CD14-positive monocyte (primary cell): ENCODE measurements at regions not wholly inside any gene's neighbourhood (a gene's known extent, or its start where the extent isn't known, plus 50 kb on each side); places are given as distances from the start of the nearest gene placed in this dataset.

Experiments used
- DNase-seq, 3 donors: peaks; one replicate each; pipeline ENCODE4 v3.0.0-alpha.2; 2011 to 2022
- H2AFZ ChIP-seq: 2 replicates; pipeline ENCODE4 v1.6.0; 2012; ENCODE audit warnings: mild to moderate bottlenecking, low read depth, low read length, inconsistent platforms; ENCODE audit not compliant: insufficient read depth, poor library complexity, severe bottlenecking
- H3K27ac ChIP-seq, 2 donors: 1 replicate in 1 of 2; 2 replicates in 1 of 2; pipeline ENCODE4 v1.5.1; 2012 to 2013; ENCODE audit warnings: low read length in 2 of 2, control low read depth in 1 of 2, inconsistent platforms in 1 of 2, low read depth in 1 of 2, mild to moderate bottlenecking in 1 of 2
- H3K27me3 ChIP-seq, 2 donors: one replicate each; pipeline versions ENCODE4 v1.6.0 to v1.6.1; 2011 to 2013; ENCODE audit warnings: low read length in 2 of 2; ENCODE audit not compliant: control insufficient read depth in 2 of 2, insufficient read depth in 2 of 2
- H3K36me3 ChIP-seq, 2 donors: replicated peaks in 1 of 2; 1 replicate in 1 of 2; 2 replicates in 1 of 2; pipeline versions ENCODE4 v1.5.1 to v1.6.1; 2012 to 2013; ENCODE audit warnings: low read length in 2 of 2, control low read depth in 1 of 2, inconsistent platforms in 1 of 2, mild to moderate bottlenecking in 1 of 2; ENCODE audit not compliant: insufficient read depth in 2 of 2, control insufficient read depth in 1 of 2
- H3K4me1 ChIP-seq, 2 donors: 1 replicate in 1 of 2; 2 replicates in 1 of 2; pipeline versions ENCODE4 v1.5.1 to v1.6.1; 2012 to 2013; ENCODE audit warnings: low read length in 2 of 2, control low read depth in 1 of 2, inconsistent platforms in 1 of 2, mild to moderate bottlenecking in 1 of 2, moderate library complexity in 1 of 2; ENCODE audit not compliant: insufficient read depth in 2 of 2, control insufficient read depth in 1 of 2
- H3K4me2 ChIP-seq: replicated peaks from 2 replicates; pipeline ENCODE3; 2012; ENCODE audit warnings: low read length, moderate library complexity, mild to moderate bottlenecking; ENCODE audit not compliant: poor library complexity, severe bottlenecking; ENCODE audit errors: extremely low read depth
- H3K4me3 ChIP-seq, 3 experiments: fragments of 200-600 bp in 1 of 3; sonication (generic) in 1 of 3; replicated peaks in 1 of 3; 1 replicate in 2 of 3; 2 replicates in 1 of 3; pipeline ENCODE4 v1.5.1; 2011 to 2013; ENCODE audit warnings: low read length in 3 of 3, mild to moderate bottlenecking in 3 of 3, control low read depth in 2 of 3, low read depth in 2 of 3, inconsistent platforms in 1 of 3, moderate library complexity in 1 of 3
- H3K79me2 ChIP-seq: 2 replicates; pipeline ENCODE4 v1.6.0; 2012; ENCODE audit warnings: mild to moderate bottlenecking, control low read depth, inconsistent platforms, low read length, moderate library complexity; ENCODE audit not compliant: insufficient read depth
- H3K9ac ChIP-seq: 2 replicates; pipeline ENCODE4 v1.6.0; 2017; ENCODE audit warnings: low read length, mild to moderate bottlenecking; ENCODE audit not compliant: insufficient read depth, poor library complexity, severe bottlenecking
- H3K9me3 ChIP-seq, 2 donors: replicated peaks in 1 of 2; 1 replicate in 1 of 2; 2 replicates in 1 of 2; pipeline versions ENCODE4 v1.5.1 to v1.6.1; 2012 to 2013; ENCODE audit warnings: low read length in 2 of 2, control low read depth in 1 of 2; ENCODE audit not compliant: control insufficient read depth in 1 of 2, insufficient read depth in 1 of 2
- H4K20me1 ChIP-seq: 2 replicates; pipeline ENCODE4 v1.6.0; 2012; ENCODE audit warnings: mild to moderate bottlenecking, low read length, control low read depth, moderate library complexity; ENCODE audit not compliant: insufficient read depth
- H3K27ac Mint-ChIP-seq, 7 donors: one replicate each; pipeline ENCODE4 v1.8.0; 2020; ENCODE audit warnings: mild to moderate bottlenecking in 7 of 7, mixed read lengths in 7 of 7, moderate library complexity in 6 of 7, inconsistent platforms in 2 of 7
- H3K27me3 Mint-ChIP-seq, 3 donors: one replicate each; pipeline ENCODE4 v1.8.0; 2021 to 2022; ENCODE audit warnings: low read depth in 3 of 3, mild to moderate bottlenecking in 3 of 3, mixed read lengths in 3 of 3, moderate library complexity in 3 of 3, inconsistent platforms in 1 of 3
- H3K36me3 Mint-ChIP-seq, 2 donors: one replicate each; pipeline ENCODE4 v1.8.0; 2020; ENCODE audit warnings: mixed read lengths in 2 of 2, inconsistent platforms in 1 of 2, mild to moderate bottlenecking in 1 of 2
- H3K4me1 Mint-ChIP-seq: one replicate; pipeline ENCODE4 v1.8.0; 2020; ENCODE audit warnings: mild to moderate bottlenecking, mixed read lengths
- H3K4me3 Mint-ChIP-seq, 2 donors: one replicate each; pipeline ENCODE4 v1.8.0; 2020; ENCODE audit warnings: mild to moderate bottlenecking in 2 of 2, mixed read lengths in 2 of 2, moderate library complexity in 1 of 2
- H3K9me3 Mint-ChIP-seq, 7 donors: one replicate each; pipeline ENCODE4 v1.8.0; 2020 to 2022; ENCODE audit warnings: mixed read lengths in 7 of 7, mild to moderate bottlenecking in 6 of 7, moderate library complexity in 6 of 7, inconsistent platforms in 2 of 7
- WGBS: methylation state at CpG from one replicate; pipeline ENCODE4 v1.1.5; 2013; ENCODE audit warnings: missing lambda C conversion rate; ENCODE audit not compliant: insufficient coverage; 5-methylcytosine and 5-hydroxymethylcytosine counted together
- intact Hi-C, 2 donors: fragments of 100-400 bp; cut with micrococcal nuclease; formaldehyde crosslinking; loops; one replicate each; pipeline versions ENCODE4 v1.15.0 to v1.15.1; 2023
- TF ChIP-seq, protein P1 (sequence below): fragments of 200-600 bp; IDR thresholded peaks from one replicate; pipeline ENCODE4 v1.8.0; 2022; ENCODE audit warnings: antibody characterized with exemption, mild to moderate bottlenecking

DNA sequence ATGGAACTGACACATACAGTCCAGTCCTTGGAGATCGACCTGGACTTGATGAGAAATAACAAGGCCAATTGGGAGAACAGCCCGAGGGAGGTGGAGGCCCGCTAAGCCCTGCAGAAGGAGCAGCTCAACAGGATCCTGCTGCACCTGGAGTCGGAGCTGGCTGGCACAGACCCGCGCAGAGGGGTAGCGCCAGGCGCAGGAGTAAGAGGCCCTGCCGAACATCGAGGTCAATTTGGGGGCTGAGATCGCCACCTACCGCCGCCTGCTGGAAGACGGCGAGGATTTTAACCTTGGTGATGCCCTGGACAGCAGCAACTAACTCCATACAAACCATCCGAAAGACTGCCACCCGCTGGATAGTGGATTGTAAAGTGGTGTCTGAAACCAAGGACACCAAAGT, 1610.1 kb upstream of the ACO1 start:
- Histone ChIP-seq H3K4me2 (no peak overlapping the region), H3K27ac (no peak overlapping the region), H3K9ac (no peak overlapping the region), H3K36me3 (no peaks in the 10 kb centered on the region), H3K27me3 (no peaks in the 10 kb centered on the region), H3K9me3 (no peaks in the 10 kb centered on the region), H3K4me3 (no peak overlapping the region), H2AFZ (no peak overlapping the region), H3K4me1 (no peaks in the 10 kb centered on the region), H4K20me1 (no peaks in the 10 kb centered on the region), H3K79me2 (no peaks in the 10 kb centered on the region)
- H3K4me1 Mint-ChIP-seq = no peaks in the 10 kb centered on the region
- no peak overlapping the region for H3K4me3 Mint-ChIP-seq
- DNase-seq = no peak
- no peaks in the 10 kb centered on the region for H3K27me3 Mint-ChIP-seq
- TF ChIP-seq, protein P1, sequence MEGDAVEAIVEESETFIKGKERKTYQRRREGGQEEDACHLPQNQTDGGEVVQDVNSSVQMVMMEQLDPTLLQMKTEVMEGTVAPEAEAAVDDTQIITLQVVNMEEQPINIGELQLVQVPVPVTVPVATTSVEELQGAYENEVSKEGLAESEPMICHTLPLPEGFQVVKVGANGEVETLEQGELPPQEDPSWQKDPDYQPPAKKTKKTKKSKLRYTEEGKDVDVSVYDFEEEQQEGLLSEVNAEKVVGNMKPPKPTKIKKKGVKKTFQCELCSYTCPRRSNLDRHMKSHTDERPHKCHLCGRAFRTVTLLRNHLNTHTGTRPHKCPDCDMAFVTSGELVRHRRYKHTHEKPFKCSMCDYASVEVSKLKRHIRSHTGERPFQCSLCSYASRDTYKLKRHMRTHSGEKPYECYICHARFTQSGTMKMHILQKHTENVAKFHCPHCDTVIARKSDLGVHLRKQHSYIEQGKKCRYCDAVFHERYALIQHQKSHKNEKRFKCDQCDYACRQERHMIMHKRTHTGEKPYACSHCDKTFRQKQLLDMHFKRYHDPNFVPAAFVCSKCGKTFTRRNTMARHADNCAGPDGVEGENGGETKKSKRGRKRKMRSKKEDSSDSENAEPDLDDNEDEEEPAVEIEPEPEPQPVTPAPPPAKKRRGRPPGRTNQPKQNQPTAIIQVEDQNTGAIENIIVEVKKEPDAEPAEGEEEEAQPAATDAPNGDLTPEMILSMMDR = no peak
- WGBS = 90% methylated on average over 8 of the region's 17 CpGs
- H3K9me3 Mint-ChIP-seq = peaks cover 0 to 2% (median 0%) of the 10 kb centered on the region in 7 donors
- H3K27ac Mint-ChIP-seq = no peak overlapping the region
- H3K36me3 Mint-ChIP-seq = no peaks in the 10 kb centered on the region
- intact Hi-C loops = no loop called here

DNA sequence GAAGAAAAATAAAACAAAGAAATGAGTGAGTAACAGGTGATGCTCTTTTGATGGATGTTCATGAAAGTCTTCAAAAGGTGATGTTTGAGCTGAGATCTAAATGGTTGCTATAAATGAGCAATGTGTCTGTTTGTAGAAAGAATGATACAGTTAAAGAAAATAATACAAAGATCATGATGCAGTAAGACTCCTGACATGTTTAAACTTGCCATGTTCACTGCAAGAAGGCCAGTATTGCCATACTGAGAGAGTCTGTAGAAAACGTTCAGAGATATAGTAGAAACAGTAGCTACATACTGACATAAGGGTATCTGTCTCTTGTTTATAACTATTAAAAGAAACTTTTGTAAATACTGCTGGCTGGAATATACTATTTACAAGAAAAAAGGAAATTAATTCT, 1609.2 kb upstream of the ACO1 start:
- peaks cover 0 to 2% (median 0%) of the 10 kb centered on the region in 7 donors for H3K9me3 Mint-ChIP-seq
- Histone ChIP-seq H4K20me1 (no peaks in the 10 kb centered on the region), H3K4me3 (no peak overlapping the region), H3K9me3 (no peaks in the 10 kb centered on the region), H3K79me2 (no peaks in the 10 kb centered on the region), H3K27me3 (no peaks in the 10 kb centered on the region), H3K4me1 (no peaks in the 10 kb centered on the region), H3K9ac (no peak overlapping the region), H3K4me2 (no peak overlapping the region), H2AFZ (no peak overlapping the region), H3K27ac (no peak overlapping the region), H3K36me3 (no peaks in the 10 kb centered on the region)
- WGBS = no CpG with 5 or more reads among the region's 1 CpG
- H3K4me3 Mint-ChIP-seq = no peak overlapping the region
- intact Hi-C loops = no loop called here
- no peak overlapping the region for H3K27ac Mint-ChIP-seq
- H3K4me1 Mint-ChIP-seq = no peaks in the 10 kb centered on the region
- DNase-seq = no peak
- no peaks in the 10 kb centered on the region for H3K36me3 Mint-ChIP-seq
- H3K27me3 Mint-ChIP-seq = no peaks in the 10 kb centered on the region
- TF ChIP-seq, protein P1 = no peak
